HepG2 (cell line): ENCODE measurements at regions not wholly inside any gene's neighbourhood (a gene's known extent, or its start where the extent isn't known, plus 50 kb on each side); places are given as distances from the start of the nearest gene placed in this dataset.

Experiments
- ASH2L ChIP-seq: fragments of 300-600, 200-600 bp; sonication (generic); IDR thresholded peaks from 2 replicates; pipeline ENCODE4 v1.7.0; 2017; ENCODE audit warnings: low read depth, mild to moderate bottlenecking, moderate library complexity, mixed read lengths, low read length; ENCODE audit not compliant: insufficient read length
- BRD4 ChIP-seq: sonication (generic); formaldehyde crosslinking; IDR thresholded peaks from 2 replicates; pipeline ENCODE4 v1.4.0; 2020; ENCODE audit warnings: missing genetic modification reagents
- HNF1A ChIP-seq, 2 experiments: sonication (generic) in 1 of 2; formaldehyde crosslinking in 1 of 2; IDR thresholded peaks; 2 replicates each; pipeline versions ENCODE4 v1.4.0 to v1.6.1; 2016 to 2020; ENCODE audit warnings: borderline replicate concordance in 1 of 2, low read depth in 1 of 2, mild to moderate bottlenecking in 1 of 2, missing genetic modification reagents in 1 of 2
- HNRNPK ChIP-seq: fragments of 200-400 bp; formaldehyde crosslinking; IDR thresholded peaks from 2 replicates; pipeline ENCODE4 v1.6.1; 2018; ENCODE audit warnings: low read length, low read depth, moderate library complexity, mild to moderate bottlenecking; ENCODE audit not compliant: poor library complexity, severe bottlenecking
- NR2F1 ChIP-seq, 2 experiments: fragments of 450-650 bp in 1 of 2; formaldehyde crosslinking in 1 of 2; IDR thresholded peaks; 2 replicates each; pipeline versions ENCODE4 v1.5.0 to v1.6.1; 2016 to 2020; ENCODE audit warnings: mild to moderate bottlenecking in 1 of 2, missing compliant biosample characterization in 1 of 2, missing genetic modification reagents in 1 of 2, moderate library complexity in 1 of 2
- POLR2AphosphoS5 ChIP-seq: IDR thresholded peaks from 2 replicates; pipeline ENCODE4 v1.6.1; 2012; ENCODE audit warnings: low read depth, low read length
- RBFOX2 ChIP-seq: fragments of 200-400 bp; formaldehyde crosslinking; IDR thresholded peaks from 2 replicates; pipeline ENCODE4 v1.6.1; 2017; ENCODE audit warnings: low read depth, mild to moderate bottlenecking, low read length
- RFX1 ChIP-seq: fragments of 450-650 bp; IDR thresholded peaks from 2 replicates; pipeline ENCODE4 v1.6.1; 2017
- SSRP1 ChIP-seq: IDR thresholded peaks from 2 replicates; pipeline ENCODE4 v1.6.1; 2016; ENCODE audit warnings: control low read depth
- ZC3H13 ChIP-seq: sonication (generic); formaldehyde crosslinking; IDR thresholded peaks from 2 replicates; pipeline ENCODE4 v1.8.1; 2023; ENCODE audit warnings: mild to moderate bottlenecking, missing genetic modification reagents, moderate library complexity

GRCh38 chr12:115422845-115423545 is 739.0 kb upstream of the TBX3 start (continued):
- no peak for TF ChIP-seq HNF1A (IDR thresholded peaks at IDR 0.05; ENCODE audit: low read depth)
- no peak for TF ChIP-seq HNF1A (CRISPR knock-in tag; IDR thresholded peaks at IDR 0.05; ENCODE audit: borderline replicate concordance)
- peak; percentile 96 for TF ChIP-seq HNRNPK
- 0 out of 2 replicates have a peak, but pooled peaks have one; percentile 12 for TF ChIP-seq ZC3H13 (CRISPR knock-in tag)
- TF ChIP-seq POLR2AphosphoS5 = peak; percentile 47; the same call in 1 of the 2 replicates
- peak; percentile 67 for TF ChIP-seq RBFOX2
- 0 out of 2 replicates have a peak, but pooled peaks have one; percentile 7 for TF ChIP-seq BRD4 (CRISPR knock-in tag)
- TF ChIP-seq SSRP1 = peak; percentile 12; the same call in 1 of the 2 replicates
- no peak for TF ChIP-seq RFX1
- TF ChIP-seq NR2F1 (CRISPR knock-in tag; IDR thresholded peaks at IDR 0.05) = no peak
- TF ChIP-seq ASH2L = no peak
